AG20443 (cell line): ENCODE measurements at regions not wholly inside any gene's neighbourhood (a gene's known extent, or its start where the extent isn't known, plus 50 kb on each side); places are given as distances from the start of the nearest gene placed in this dataset.

Source experiments
- DNase-seq: peaks from one replicate; pipeline ENCODE4 v3.0.0; 2012; ENCODE audit warnings: low spot score, mixed read lengths

DNA sequence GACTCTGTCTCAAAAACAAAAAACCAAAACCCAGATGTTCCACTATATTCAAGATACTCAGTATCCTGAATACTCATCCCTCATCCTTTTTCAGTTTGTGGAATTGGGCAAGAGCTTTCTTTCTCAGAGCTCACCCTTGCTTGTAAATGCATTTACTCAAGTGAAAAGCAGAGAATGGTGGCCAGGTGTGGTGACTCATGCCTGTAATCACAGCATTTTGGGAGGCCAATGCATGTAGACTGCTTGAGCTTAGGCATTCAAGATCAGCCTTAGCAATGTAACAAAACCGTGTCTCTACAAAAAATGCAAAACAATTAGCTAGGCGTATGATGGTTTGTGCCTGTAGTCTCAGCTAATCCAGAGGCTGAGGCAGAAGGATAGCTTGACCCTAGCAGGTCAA is 553.2 kb upstream of the AMELY start:
- no peak for DNase-seq

DNA sequence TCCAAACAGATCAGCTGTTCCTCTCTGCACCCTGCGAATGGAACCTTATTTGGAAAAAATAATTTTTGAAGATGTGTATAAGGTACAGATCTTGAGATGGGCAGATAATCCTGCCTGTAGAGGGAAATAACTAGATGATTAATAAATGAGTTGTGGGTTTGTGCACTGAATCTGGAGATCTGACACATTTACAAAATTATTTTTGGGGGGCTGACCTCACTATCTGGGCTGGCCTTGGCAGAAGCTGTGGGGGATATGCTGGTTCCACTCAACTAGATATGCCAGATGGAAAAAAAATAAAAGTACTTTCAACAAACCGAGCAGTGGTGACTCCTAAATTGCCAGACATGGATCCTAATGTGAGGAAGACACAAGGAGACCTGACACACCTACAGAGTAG is 552.2 kb upstream of the AMELY start:
- no peak for DNase-seq

DNA sequence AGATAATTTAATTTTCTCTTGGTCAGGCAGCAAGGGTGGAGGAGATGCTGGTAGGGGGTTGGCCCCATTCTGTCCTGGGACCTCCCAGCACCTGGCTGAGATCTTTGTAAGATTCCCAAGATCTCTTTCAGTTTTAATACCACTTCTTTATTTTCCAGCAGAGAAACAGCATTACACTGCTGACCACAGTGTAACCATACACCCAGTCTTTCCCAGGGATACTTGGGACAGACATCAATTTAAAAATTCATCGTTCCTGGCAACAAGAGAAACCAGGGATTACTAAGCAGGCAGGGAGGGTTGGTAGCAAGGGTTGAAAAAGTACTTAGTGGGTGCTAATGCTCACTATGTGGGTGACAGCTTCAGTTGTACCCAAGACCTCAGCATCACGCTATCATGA is 551.6 kb upstream of the AMELY start:
- DNase-seq: no peak

- no peak for DNase-seq
Observed at GRCh38 chrY:7462657-7463056, 551.1 kb upstream of the AMELY start.

- peak; percentile 39 for DNase-seq
Observed at GRCh38 chrY:7461873-7462525, 550.4 kb upstream of the AMELY start.

DNA sequence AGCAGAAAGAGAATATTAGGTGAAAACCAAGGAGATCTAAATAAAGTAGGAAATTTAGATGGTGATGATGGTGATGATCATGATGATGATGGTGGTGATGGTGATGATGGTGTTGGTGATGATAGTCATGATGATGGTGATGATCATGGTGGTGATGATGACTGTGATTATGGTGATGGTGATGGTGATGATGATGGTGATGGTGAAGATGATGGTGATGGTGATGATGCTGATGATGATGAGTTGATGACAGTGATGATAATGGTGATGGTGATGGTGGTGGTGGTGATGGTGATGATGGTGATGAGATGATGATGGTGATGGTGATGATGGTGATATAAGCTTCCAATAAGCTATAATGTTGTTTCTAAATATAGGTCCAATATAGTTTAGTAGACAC is 548.2 kb upstream of the AMELY start:
- DNase-seq: no peak

DNA sequence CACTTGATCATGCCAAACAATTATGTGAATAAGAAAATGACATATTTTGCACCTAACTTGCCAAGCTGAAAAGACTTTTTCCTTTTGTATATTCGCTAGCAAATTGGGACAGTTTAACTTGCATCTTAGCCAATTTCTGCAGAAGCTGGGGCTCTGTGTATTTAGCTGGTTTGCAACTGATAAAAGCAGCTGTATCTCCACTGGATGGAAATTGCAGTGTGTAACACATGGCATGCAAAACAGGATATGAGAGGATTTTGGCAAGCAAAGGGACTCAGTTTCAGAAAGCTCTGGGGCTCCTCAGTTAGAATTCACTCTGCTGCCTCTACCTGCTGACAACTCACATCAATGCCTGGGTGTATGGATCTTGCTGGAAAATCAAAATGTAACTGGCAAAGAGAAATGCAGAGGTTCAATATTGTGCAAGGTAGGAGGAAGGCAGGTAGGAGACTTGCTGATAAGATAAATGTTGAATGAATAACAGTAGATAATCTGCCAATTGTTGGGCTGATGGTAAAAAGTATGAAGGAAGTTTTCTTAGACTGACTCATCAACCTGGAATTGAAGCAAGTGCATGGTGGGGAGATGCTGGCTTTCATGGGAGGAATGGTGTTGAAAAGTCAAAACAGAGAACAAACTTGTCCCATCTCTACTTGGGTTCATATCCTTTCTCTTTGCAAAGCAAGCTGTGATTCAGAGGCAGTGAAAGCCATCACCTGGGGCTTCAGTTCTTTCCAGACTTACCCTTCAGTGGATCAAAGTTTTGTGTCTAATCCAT is 546.9 kb upstream of the AMELY start:
- no peak for DNase-seq

DNA sequence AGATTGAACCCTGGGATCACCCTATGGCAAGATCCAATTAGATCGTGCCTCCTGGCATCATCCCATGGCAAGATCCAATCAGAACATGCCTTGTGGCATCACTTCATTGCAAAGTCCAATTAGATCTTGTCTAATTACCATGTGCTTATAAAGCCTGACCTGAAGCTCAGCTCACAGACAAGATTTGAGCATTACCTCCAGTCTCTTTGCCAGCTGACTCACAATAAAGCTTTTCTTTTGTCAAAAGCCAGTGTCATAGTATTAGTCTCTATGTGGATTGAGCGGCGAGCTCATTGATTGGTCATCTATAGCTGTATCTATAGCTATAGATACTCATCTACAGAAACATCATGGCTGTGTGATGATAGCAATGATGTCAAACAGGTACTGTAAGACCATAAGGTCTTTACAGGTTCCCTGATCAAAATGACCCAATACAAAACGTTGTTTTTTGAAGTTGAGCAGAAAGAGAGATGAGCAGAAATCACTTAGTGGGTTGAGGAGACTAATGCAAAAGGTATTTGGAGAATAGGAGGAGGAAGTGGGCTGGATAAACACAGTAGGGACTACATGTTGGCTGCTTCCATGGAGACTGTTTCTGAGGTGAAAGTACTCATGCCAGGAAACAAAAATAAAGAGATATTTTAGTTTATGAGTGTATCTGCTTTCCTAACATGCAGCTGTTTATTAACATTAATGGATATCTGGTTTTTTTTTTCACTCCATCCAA is 545.9 kb upstream of the AMELY start:
- peak; percentile 9 for DNase-seq

DNA sequence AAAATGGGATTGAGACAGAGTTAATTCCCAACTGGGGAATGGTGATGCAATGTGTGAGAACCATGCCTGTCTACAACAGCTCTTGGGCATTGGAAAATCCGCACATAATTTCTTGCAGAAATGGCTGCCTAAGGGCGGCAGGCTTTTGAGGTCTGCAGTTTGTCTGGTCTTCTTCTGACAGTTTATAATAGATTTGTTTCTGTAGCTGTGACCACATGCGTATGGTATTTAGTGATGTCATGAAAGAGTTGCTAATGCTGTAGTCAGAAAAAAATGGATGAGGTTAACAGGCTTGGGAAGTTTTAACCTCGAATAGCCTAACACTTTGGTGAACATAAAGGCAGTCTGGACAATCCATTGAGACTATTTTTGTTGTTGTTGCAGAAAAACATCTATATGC is 544.1 kb upstream of the AMELY start:
- peak; percentile 11 for DNase-seq

GRCh38 chrY:7453336-7453735 is 541.8 kb upstream of the AMELY start:
- no peak for DNase-seq

DNA sequence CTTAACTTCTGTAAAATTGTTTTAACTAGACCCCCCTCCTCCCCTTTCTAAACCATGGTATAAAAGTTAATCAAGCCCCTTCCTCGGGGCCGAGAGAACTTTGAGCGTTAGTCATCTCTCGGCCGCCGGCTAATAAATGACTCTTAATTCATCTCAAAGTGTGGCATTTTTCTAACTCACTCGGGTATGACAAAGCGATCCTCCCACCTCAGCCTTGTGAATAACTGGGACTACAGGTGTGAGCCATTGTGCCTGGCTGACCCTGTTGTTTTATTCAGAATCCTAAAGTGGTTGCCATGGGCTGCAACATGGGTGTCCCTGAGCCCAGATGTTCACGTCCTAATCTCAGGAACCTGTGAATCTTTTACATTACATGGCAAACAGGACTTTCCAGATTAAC is 540.7 kb upstream of the AMELY start:
- no peak for DNase-seq

DNA sequence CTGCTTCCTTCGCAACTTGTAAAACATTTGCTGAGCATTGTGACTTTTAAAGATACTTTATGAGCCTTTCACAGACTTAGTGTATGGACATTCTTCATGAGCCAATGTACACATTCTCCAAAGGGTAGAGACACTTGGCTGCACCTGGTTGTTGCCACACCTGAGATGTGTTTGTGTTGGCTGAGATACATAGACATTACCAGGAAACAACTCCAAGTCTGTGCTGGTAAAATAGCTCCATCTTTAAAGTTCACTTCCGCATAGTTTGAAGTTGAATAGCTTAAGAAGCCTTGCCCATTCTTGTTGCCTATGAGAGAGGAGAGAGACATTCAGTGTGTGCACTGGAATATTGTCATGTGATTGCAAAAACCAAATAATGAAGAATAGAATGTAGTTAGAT is 538.3 kb upstream of the AMELY start:
- no peak for DNase-seq

GRCh38 chrY:7448687-7449086 is 537.1 kb upstream of the AMELY start:
- DNase-seq: no peak

DNA sequence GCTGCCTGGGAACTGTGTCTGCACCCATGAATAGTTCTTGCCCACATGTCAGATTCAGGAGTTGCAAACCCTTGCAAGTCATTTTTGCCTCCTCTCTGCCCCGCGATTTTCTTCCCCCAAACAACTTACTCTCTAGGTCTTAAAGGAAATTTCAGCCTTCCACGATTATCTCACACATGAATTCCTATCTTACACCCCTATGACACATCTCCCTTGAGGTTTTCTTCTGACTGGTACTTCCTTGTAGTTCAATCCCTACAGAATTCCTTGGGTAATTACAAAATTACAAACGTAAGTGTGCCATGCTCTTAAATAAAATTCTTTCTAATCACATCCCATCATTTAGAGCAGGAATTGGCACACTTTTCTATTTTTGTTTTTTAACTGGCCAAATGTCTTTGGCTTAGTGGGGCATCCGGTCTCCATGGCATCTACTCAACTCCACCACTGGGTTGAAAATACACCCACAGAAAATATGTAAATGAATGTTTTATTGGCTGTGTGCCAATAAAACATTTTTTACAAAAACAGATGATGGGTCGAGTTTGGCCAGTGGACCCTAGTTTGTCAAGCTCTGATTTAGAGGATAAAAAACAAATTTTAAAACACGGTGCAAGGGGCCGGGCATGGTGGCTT is 536.4 kb upstream of the AMELY start:
- DNase-seq: peak; percentile 17

- DNase-seq: no peak
Observed at GRCh38 chrY:7444141-7444540, 532.6 kb upstream of the AMELY start.

- DNase-seq: no peak
Observed at GRCh38 chrY:7440796-7441530, 529.4 kb upstream of the AMELY start.

DNA sequence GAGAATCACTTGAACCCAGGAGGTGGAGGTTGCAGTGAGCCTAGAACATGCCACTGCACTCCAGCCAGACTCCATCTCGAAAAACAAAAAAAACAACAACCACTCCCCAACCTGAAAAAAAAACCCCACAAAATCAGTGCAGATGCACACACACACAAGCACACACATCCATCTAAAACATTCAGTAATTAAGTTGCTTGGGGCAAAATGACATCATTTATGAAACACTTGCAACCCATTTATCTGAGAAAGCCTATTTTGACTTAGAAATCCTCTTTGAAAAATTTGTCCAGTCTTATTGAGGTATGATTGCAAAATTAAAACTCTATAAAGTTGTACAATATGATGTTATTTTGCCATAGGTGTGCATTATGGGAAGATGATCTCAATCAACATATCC is 525.5 kb upstream of the AMELY start:
- DNase-seq: no peak

DNA sequence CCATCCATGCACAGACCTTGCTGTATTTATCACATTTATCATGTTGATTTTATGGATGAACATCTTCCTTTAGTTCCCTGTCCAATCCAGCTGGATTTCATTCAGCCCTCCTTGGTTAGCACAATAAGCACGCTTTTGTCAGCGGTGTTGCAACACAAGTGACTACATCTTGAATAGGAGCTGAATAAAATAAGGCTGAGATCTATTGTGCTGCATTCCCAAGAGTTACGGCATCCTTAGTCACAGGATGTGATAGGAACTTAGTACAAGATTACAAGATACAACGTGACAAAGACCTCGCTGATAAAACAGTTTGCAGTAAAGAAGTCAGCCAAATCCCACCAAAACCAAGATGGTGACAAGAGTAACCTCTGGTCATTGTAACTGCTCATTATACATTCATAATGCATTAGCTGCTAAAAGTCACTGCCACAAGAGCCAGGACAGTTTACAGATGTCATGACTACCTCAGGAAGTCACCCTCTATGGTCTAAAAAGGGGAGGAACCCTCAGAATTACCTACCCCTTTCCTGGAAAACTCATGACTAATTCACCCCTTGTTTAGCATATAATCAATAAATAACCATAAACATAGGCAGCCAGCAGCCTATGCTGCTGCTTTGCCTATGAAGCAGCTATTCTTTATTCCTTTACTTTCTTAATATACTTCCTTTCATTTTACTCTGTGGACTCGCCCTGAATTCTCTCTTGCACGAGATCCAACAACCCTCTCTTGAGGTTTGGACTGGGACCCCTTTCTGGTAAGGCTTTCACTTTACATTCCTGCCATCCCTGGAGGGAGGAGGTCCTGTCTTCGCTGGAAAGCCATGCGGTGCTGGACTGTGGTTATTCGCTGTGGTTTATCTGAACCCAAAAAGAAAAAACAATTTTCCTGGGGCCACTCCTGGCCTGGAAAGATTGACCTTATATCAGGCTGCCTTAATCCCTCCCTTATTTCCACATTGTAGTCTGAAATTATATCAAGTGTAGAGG is 522.6 kb upstream of the AMELY start:
- peak; percentile 66 for DNase-seq

DNA sequence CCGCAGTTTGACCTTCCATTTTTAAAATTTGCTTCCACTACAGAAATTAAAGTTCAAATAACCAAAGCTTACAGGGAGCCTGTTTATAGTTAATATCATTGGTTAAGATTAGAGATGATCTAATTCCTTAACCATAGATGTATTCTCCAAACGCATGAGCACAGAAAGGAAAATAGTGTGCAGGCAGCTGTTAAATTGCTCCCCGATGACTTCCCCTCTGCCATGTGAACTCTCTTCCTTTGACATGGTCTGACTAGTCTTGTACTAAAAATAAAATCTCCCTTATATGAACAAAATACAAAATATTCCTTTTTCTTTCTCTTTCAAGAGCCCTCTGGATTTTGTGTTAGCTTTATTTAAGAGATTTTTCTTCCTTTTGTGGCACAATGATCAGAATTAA is 507.6 kb upstream of the AMELY start:
- DNase-seq: no peak

DNA sequence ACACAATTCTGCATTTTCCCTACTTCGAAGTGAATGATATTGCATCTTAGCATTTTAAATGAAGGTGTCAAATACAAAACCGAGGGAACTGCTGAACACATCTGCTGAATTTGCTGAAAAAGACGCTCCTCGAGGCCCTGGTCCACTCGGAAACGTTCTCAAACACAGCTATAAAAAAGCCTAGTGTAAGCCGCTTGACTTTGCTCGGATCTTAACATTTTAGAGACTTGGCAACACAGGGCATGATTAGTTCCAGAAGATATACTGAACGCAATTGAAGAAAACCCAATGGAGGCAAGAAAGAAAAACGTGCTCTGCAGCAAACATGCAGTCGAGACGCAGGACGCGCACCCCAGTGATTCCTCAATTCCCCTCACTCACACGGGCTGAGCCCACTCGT is 506.4 kb upstream of the AMELY start:
- no peak for DNase-seq

DNA sequence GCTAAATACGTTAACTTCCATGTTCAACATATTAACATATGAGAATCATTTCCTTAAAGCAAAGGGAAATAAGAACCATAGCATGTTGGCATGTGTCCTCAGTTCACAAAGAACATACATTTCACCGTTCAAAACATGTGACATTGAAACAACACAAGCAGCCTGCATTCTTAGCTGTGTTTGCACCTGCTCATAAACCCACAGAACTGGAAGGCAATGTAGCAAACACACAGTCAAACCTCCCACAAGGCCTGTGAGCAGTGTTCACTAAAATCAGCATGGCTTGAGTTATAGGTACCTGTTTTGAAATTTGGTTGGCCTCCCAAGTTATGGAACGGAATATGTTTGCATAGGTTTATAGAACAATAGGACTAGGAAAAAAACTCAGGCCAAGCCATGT is 504.9 kb upstream of the AMELY start:
- no peak for DNase-seq
